Gastrocnemius medialis (tissue), 4 donors: ENCODE measurements at regions not wholly inside any gene's neighbourhood (a gene's known extent, or its start where the extent isn't known, plus 50 kb on each side); places are given as distances from the start of the nearest gene placed in this dataset.

Experiments
- ATAC-seq, 2 donors: fragments of 150-250 bp; one replicate each; pipeline ENCODE4 v1.9.1; 2016
- DNase-seq, 2 donors: peaks; one replicate each; pipeline ENCODE4 v3.0.0-alpha.2; 2019
- H3K27ac ChIP-seq, 4 donors: fragments of 200-600 bp; sonication (generic); 1 replicate in 1 of 4; 2 replicates in 3 of 4; pipeline ENCODE4 v1.5.1; 2016 to 2018; ENCODE audit warnings: mild to moderate bottlenecking in 2 of 4, moderate library complexity in 1 of 4
- H3K27me3 ChIP-seq, 3 donors: fragments of 200-600 bp; sonication (generic) in 2 of 3; 1 replicate in 1 of 3; 2 replicates in 2 of 3; pipeline versions ENCODE4 v1.5.1 to v1.6.0; 2016 to 2019; ENCODE audit warnings: mild to moderate bottlenecking in 1 of 3, moderate library complexity in 1 of 3
- H3K36me3 ChIP-seq, 2 donors: fragments of 200-600 bp; sonication (generic) in 1 of 2; one replicate each; pipeline ENCODE4 v1.5.1; 2017 to 2018
- H3K4me1 ChIP-seq, 2 donors: fragments of 200-600 bp; sonication (generic) in 1 of 2; one replicate each; pipeline ENCODE4 v1.5.1; 2016 to 2017; ENCODE audit warnings: mild to moderate bottlenecking in 2 of 2
- H3K4me3 ChIP-seq, 4 donors: fragments of 200-600 bp; sonication (generic) in 3 of 4; 1 replicate in 1 of 4; 2 replicates in 3 of 4; pipeline ENCODE4 v1.5.1; 2016 to 2019; ENCODE audit warnings: mild to moderate bottlenecking in 2 of 4
- H3K9me3 ChIP-seq, 3 donors: fragments of 200-600 bp; sonication (generic) in 2 of 3; 1 replicate in 1 of 3; 2 replicates in 2 of 3; pipeline ENCODE4 v1.5.1; 2016 to 2019
- CTCF ChIP-seq, 5 experiments: fragments of 450-650 bp in 3 of 5; fragments of 200-600 bp in 2 of 5; sonication (generic) in 2 of 5; IDR thresholded peaks in 4 of 5; conservative IDR thresholded peaks in 1 of 5; 1 replicate in 4 of 5; 2 replicates in 1 of 5; pipeline ENCODE4 v1.5.1; 2016 to 2019; ENCODE audit warnings: antibody characterized with exemption in 5 of 5, mild to moderate bottlenecking in 3 of 5, moderate library complexity in 3 of 5
- POLR2A ChIP-seq, 2 donors: fragments of 450-650 bp; IDR thresholded peaks; one replicate each; pipeline ENCODE4 v1.6.1; 2017; ENCODE audit warnings: antibody characterized with exemption in 2 of 2, mild to moderate bottlenecking in 2 of 2, moderate library complexity in 2 of 2
- in situ Hi-C, 4 donors: fragments of 200-750 bp; cut with MboI; loops; one replicate each; pipeline versions ENCODE4 v1.15.0 to v1.8.0; 2017; ENCODE audit warnings: low sequenced_read_pairs in 4 of 4
- intact Hi-C: fragments of 100-400 bp; cut with DNase I; formaldehyde crosslinking; loops from one replicate; pipeline ENCODE4 v1.15.1; 2023; ENCODE audit warnings: low total_unique reads

GRCh38 chr4:131526686-131527085 lies 1622.4 kb upstream of the PCDH10 start:
- no peak for DNase-seq
- Histone ChIP-seq H3K4me3 (no peak overlapping the region), H3K27me3 (no peaks in the 10 kb centered on the region), H3K27ac (no peak overlapping the region), H3K36me3 (no peaks in the 10 kb centered on the region), H3K9me3 (no peaks in the 10 kb centered on the region), H3K4me1 (no peaks in the 10 kb centered on the region)
- ATAC-seq = no peak
- TF ChIP-seq CTCF (IDR thresholded peaks at IDR 0.05 in 4 of 5, conservative IDR thresholded peaks at IDR 0.05 in 1 of 5) (no peak), POLR2A (IDR thresholded peaks at IDR 0.05) (no peak)
- intact Hi-C loops (no loop called here), in situ Hi-C loops (no loop called here)

- no peak for TF ChIP-seq CTCF (IDR thresholded peaks at IDR 0.05 in 4 of 5, conservative IDR thresholded peaks at IDR 0.05 in 1 of 5)
- TF ChIP-seq POLR2A (IDR thresholded peaks at IDR 0.05) = no peak
- no peak for DNase-seq
- intact Hi-C loops (no loop called here), in situ Hi-C loops (no loop called here)
- ATAC-seq = no peak
- Histone ChIP-seq H3K27me3 (no peaks in the 10 kb centered on the region), H3K9me3 (no peaks in the 10 kb centered on the region), H3K36me3 (no peaks in the 10 kb centered on the region), H3K27ac (no peak overlapping the region), H3K4me3 (no peak overlapping the region), H3K4me1 (no peaks in the 10 kb centered on the region)
These were observed 1618.0 kb upstream of the PCDH10 start for GRCh38 chr4:131531087-131531486.

- no peak for TF ChIP-seq CTCF (IDR thresholded peaks at IDR 0.05 in 4 of 5, conservative IDR thresholded peaks at IDR 0.05 in 1 of 5)
- TF ChIP-seq POLR2A (IDR thresholded peaks at IDR 0.05) = no peak
- H3K36me3 ChIP-seq = no peaks in the 10 kb centered on the region
- intact Hi-C loops (no loop called here), in situ Hi-C loops (no loop called here)
- H3K27me3 ChIP-seq = no peaks in the 10 kb centered on the region
- no peak overlapping the region for H3K4me3 ChIP-seq
- no peaks in the 10 kb centered on the region for H3K4me1 ChIP-seq
- H3K27ac ChIP-seq = no peak overlapping the region
- no peaks in the 10 kb centered on the region for H3K9me3 ChIP-seq
- no peak for DNase-seq
- no peak for ATAC-seq
These were observed 1614.0 kb upstream of the PCDH10 start for GRCh38 chr4:131534944-131535645.

- in situ Hi-C loops (no loop called here), intact Hi-C loops (no loop called here)
- Histone ChIP-seq H3K4me3 (no peak overlapping the region), H3K9me3 (no peaks in the 10 kb centered on the region), H3K27me3 (no peaks in the 10 kb centered on the region), H3K4me1 (no peaks in the 10 kb centered on the region), H3K36me3 (no peaks in the 10 kb centered on the region), H3K27ac (no peak overlapping the region)
- no peak for DNase-seq
- ATAC-seq = no peak
- TF ChIP-seq CTCF (IDR thresholded peaks at IDR 0.05 in 4 of 5, conservative IDR thresholded peaks at IDR 0.05 in 1 of 5) = no peak
- no peak for TF ChIP-seq POLR2A (IDR thresholded peaks at IDR 0.05)
These were observed 1608.8 kb upstream of the PCDH10 start for GRCh38 chr4:131540256-131540655.

- TF ChIP-seq CTCF (IDR thresholded peaks at IDR 0.05 in 4 of 5, conservative IDR thresholded peaks at IDR 0.05 in 1 of 5) (no peak), POLR2A (IDR thresholded peaks at IDR 0.05) (no peak)
These were observed 1601.5 kb upstream of the PCDH10 start for GRCh38 chr4:131547506-131547981.

More at GRCh38 chr4:131547506-131547981, 1601.5 kb upstream of the PCDH10 start:
- Histone ChIP-seq H3K4me1 (no peaks in the 10 kb centered on the region), H3K27ac (no peak overlapping the region), H3K4me3 (no peak overlapping the region), H3K9me3 (no peaks in the 10 kb centered on the region), H3K36me3 (no peaks in the 10 kb centered on the region), H3K27me3 (no peaks in the 10 kb centered on the region)
- ATAC-seq = no peak
- intact Hi-C loops (no loop called here), in situ Hi-C loops (no loop called here)
- no peak for DNase-seq
